ENCODE measurements at regions not wholly inside any gene's neighbourhood (a gene's known extent, or its start where the extent isn't known, plus 50 kb on each side); places are given as distances from the start of the nearest gene placed in this dataset.
A peak's percentile ranks its signal among the peaks of the same experiment; 100 is the strongest.

GRCh38 chr3:104974316-104974715 lies 392.4 kb upstream of the ALCAM start:
- no peak for DNase-seq (ENCODE audit: low read depth, low spot score)

DNA sequence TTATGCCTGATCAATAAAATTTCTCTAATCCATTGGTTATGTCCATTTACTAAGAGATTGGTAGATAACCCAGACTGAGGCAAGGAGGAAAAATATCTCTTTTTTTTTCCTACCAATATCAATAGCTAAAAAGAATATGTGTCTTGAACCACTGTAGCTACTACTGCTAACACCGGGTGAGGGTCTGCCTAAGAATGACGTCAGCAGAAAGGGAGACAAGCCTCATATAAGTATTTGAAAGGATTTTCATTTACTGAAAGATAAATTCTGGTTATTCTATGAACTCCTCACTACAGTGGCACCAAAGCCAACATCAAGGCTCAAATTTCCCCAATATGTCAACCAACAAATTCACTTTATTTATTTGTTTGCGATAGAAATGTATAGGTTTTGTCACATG lies 389.0 kb upstream of the ALCAM start:
- no peak for DNase-seq (ENCODE audit: low read depth, low spot score)

DNA sequence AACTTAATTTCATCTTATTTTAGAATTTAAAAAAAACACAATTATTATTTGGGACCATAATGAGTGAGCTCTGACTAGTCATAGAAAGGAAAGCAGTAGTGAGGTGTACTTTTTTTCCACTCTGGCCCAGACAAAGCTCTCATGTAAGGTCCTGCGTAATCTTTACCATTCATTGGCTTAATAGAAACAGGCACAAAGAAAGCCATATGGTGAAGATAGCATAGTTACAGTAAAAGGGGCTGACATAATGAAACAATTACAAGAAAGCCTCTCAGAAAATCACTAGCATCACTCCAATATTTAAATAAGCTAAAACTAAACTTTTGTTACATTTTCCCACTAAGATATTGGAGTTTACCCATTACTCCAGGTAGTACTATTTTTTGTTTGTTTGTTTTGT lies 384.6 kb upstream of the ALCAM start:
- DNase-seq (ENCODE audit: low read depth, low spot score), result no peak

- no peak for DNase-seq (ENCODE audit: low read depth, low spot score)
Measured at GRCh38 chr3:104987859-104988258, 378.9 kb upstream of the ALCAM start.

GRCh38 chr3:104988496-104988895 lies 378.2 kb upstream of the ALCAM start:
- no peak for DNase-seq (ENCODE audit: low read depth, low spot score)

DNA sequence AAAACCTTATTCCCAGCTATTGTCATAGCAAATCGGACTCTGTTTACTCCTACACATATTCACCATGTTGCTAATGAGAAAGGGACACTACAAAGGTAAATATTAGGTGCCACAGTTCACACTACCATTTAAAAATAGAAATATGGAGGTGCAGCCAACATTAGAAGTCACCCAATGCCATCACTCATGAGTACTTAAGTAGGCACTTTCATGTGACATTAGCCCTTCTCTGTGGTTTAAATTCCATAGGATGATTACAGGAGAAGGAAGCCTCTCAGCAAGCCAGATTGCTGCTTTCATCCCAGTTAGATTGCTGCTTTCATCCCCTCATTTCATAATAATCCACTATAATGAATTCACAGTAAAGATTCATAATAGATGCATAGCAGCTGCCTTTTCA lies 376.8 kb upstream of the ALCAM start:
- no peak for DNase-seq (ENCODE audit: low read depth, low spot score)

DNA sequence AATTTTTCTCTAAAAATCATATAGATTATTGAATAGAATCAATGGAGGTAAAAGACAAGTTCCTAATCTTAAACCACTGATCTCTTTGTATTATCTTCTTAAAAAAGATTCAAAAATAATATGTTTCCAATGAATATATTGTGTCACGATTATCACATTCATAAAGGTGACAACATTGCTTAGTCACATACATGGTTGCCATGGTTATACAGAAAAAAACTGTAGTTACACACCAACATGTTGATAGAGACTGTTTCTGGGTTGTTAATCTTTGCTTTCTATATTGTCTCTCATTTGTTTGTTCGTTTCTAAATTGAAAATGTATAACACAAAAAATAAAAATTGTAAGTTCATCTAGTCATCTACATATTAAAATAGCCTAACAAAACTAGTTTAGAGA lies 376.0 kb upstream of the ALCAM start:
- no peak for DNase-seq (ENCODE audit: low read depth, low spot score)

- DNase-seq (ENCODE audit: low read depth, low spot score), result no peak
Measured at GRCh38 chr3:104992676-104993075, 374.0 kb upstream of the ALCAM start.

DNA sequence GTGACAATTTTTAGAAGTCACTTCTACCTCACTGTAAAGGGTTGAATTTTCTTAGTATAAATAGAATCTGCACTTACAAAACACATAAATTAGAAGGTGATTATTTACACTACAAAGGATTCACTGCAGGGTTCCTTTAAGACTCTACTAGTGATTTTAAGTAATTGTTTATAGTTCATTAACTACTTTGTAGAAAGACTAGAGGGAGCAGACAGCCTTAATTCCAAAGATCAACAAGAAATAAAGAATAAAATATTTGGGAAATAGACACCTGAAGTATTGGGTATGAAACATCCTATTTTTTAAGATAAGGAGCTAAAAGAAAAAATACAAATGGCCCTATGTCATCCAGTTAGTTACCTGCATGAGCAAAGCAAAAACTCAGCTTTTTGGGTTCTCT lies 360.5 kb upstream of the ALCAM start:
- DNase-seq (ENCODE audit: low read depth, low spot score), result no peak

DNA sequence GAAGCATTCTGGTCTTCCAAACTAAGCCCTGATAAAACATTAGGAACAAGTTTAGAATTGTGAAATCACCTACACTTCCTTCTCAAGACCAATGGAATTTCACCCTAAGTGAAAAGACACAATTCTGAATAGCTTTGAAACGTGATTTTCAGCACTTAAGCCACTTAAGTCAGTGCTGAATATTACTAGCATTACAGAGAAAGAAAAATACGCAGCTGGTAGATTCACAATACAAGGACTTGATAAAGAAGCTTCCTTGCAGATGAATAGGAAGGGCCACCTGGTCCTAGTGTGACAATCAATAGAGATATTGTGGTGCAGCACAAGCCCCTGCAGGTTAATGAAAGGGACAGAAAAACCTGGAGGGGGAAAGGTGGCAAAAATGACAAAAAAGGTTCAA lies 353.1 kb upstream of the ALCAM start:
- no peak for DNase-seq (ENCODE audit: low read depth, low spot score)

DNA sequence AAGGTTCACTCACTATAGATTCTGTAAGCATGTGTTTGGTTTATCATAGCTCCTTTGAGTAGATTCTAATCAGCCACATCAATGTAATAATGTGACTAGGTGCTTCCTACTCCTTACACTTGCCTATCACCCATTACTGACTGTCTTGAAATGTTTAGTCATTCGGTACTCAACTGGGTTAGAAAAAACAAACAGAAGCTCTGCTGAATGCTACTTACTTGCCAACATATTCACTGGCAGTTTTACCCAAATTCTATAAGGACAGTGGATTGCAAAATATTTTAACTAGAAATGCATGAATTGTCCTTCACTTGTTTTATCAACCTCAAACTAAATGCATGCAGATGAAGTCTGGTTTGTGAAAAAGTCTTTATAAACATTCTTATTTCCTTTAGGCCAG lies 352.1 kb upstream of the ALCAM start:
- no peak for DNase-seq (ENCODE audit: low read depth, low spot score)

DNA sequence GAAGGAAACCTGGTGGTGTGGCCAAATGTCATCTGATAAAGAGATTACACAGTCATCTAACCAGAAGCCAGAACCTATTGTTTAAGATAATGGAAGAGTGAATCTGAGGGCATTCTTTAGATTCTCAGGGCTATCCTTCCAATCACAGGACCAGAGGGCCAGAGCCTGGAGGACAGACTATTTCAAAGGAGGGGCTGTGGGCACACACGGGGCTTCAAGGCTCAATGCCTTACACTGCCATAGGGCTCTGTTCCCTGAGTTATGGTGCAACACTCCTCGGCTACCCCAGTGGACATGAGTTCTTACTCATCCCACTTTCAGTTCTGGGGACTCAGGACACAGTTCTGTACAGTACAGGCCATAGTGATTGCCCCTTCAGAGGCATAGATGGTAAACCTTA lies 343.9 kb upstream of the ALCAM start:
- DNase-seq (ENCODE audit: low read depth, low spot score), result no peak

GRCh38 chr3:105030211-105030610 lies 336.5 kb upstream of the ALCAM start:
- no peak for DNase-seq (ENCODE audit: low read depth, low spot score)

- DNase-seq (ENCODE audit: low read depth, low spot score), result no peak
Measured at GRCh38 chr3:105032541-105032940, 334.2 kb upstream of the ALCAM start.

- no peak for DNase-seq (ENCODE audit: low read depth, low spot score)
Measured at GRCh38 chr3:105033081-105033480, 333.6 kb upstream of the ALCAM start.

DNA sequence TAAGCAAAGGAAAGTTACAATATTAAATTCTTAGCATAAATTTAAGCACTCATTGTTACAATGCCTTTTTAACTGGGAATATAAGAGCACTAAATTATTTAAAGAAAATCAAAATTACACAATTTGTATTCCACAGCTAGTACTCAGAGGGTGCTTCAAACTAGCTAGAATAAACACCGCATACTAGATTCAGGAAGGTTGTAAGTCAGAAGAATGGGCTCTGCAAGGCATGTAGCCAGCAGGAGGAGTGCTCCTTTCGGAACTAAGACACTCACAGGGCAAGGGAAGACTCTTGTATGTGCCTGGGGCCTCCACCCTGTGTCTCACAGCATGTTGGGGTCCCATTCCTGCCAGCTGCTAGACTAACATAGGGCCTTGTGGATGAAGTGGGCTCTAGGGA lies 327.7 kb upstream of the ALCAM start:
- no peak for DNase-seq (ENCODE audit: low read depth, low spot score)

DNA sequence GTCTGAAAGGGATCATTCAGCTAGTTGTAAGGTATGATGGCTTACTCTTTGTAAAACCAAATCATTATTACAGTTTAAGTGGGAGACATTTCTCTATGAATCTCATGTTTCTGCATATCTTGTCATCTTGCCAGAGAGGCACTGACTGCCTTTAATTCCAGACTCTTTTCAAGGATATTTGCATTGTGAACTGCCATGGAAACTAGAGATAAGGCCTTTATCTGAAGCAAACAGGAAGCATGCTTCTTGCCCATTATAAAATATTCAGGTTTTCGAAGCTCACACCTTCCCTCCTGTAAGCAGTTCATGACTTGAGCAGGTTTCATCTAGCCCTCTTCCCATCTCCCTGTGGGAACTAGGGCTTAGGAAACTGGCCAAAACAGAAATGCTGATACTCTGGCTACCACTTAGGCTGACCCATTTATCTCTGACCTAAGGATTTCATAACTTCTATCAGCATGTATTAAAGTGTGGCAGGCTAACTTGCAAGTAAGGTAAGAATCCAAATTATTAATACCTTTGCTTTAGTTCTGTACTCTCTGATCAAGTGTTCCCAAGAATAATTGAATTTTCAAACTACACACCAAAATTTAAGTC lies 326.6 kb upstream of the ALCAM start:
- DNase-seq (ENCODE audit: low read depth, low spot score), result peak; percentile 5

DNA sequence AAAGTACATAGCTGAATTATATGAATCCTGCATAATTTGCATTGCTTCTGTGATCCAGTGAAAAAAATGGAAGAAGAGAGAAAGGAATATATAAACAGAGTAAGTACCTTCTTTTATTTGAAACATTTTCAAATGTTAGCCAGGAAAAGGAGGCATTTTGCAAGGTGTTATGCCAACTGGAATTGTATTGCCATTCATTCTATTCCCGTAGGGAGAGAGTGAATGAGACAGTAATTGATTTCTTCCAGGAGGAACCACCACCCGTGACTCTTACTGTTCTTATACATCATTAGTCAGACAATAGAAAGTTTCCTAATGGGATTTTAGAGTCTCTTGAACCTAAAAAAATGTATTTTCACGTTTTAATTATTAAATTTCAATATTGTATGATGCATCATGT lies 324.1 kb upstream of the ALCAM start:
- no peak for DNase-seq (ENCODE audit: low read depth, low spot score)

GRCh38 chr3:105051111-105051510 lies 315.6 kb upstream of the ALCAM start:
- DNase-seq (ENCODE audit: low read depth, low spot score), result no peak

- DNase-seq (ENCODE audit: low read depth, low spot score), result no peak
Measured at GRCh38 chr3:105051972-105052371, 314.7 kb upstream of the ALCAM start.

DNA sequence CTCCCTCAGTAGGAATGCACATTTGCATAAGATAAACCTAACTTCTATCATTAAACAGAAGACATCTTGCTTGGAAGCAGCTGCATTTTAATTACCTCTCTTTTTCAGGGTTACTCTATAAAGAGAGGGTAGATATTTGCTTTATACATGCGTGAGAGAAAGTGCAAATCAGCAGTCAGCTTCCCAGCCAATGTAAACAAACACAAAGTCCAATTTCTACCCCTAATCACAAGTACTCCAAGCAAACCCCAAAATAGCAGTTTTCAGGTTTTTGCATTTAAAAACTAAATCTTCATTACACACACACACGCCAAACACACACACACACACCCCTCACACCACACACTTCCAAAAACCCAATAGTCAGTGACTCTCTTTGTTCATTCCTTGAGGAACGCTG lies 303.9 kb upstream of the ALCAM start:
- DNase-seq (ENCODE audit: low read depth, low spot score), result no peak

DNA sequence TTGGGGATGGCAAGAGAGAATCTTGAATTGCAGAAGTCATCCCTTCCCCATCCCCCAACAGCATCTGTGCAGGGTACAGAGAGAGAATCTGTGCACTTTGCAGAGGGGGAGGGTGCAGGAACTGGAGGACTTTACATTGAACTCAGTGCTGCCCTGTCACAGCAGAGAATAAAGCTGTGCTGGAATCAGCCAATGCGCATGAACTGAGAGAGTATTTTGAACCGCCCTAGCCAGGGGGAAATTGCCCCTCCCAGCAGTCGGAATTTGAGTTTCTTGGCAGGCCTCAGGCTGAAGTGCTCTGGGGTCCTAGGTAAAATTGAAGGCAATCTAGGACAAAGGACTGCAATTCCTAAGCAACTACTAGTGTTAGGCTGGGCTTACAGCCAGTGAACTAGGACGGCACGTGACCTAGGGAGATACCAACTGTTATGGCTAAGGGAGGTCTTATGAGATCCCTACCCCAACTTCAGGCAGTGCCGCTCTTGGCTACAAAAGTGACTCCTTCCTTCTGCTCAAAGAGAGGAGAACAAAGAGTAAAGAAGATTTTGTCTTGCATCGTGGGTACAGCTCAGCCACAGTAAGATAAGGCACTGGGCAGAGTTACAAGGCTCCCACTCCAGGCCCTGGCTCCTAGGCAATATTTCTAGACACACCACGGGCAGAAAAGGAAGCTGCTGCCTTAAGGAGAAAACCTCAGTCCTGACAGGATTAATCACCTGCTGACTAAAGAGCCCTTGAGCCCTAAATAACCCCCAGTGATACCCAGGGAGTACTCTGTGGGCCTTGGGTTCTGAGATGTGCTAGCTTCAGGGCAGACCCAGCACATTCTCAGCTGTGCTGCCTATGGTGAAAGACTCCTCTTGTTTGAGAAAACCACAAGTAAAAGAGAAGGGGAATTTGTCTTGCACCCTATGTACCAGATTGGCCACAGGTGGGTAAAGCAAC lies 300.5 kb upstream of the ALCAM start:
- no peak for DNase-seq (ENCODE audit: low read depth, low spot score)

- no peak for DNase-seq (ENCODE audit: low read depth, low spot score)
Measured at GRCh38 chr3:105067361-105067760, 299.3 kb upstream of the ALCAM start.

All from pulmonary artery endothelial cell (primary cell).